IPS-15b (cell line): ENCODE measurements at regions not wholly inside any gene's neighbourhood (a gene's known extent, or its start where the extent isn't known, plus 50 kb on each side); places are given as distances from the start of the nearest gene placed in this dataset.

Experiments
- H3K27me3 ChIP-seq: one replicate; pipeline ENCODE4 v1.6.1; 2013; ENCODE audit warnings: low read length; ENCODE audit not compliant: control insufficient read depth, insufficient read depth
- H3K36me3 ChIP-seq: one replicate; pipeline ENCODE4 v1.6.1; 2013; ENCODE audit warnings: low read length; ENCODE audit not compliant: control insufficient read depth, insufficient read depth
- H3K4me1 ChIP-seq: one replicate; pipeline ENCODE4 v1.6.1; 2013; ENCODE audit warnings: mild to moderate bottlenecking, low read length; ENCODE audit not compliant: control insufficient read depth, insufficient read depth
- H3K4me3 ChIP-seq: one replicate; pipeline ENCODE4 v1.5.1; 2013; ENCODE audit warnings: low read depth, low read length
- H3K9ac ChIP-seq: one replicate; pipeline ENCODE4 v1.6.1; 2013; ENCODE audit warnings: low read depth, mild to moderate bottlenecking, low read length
- H3K9me3 ChIP-seq: one replicate; pipeline ENCODE4 v1.6.1; 2013; ENCODE audit warnings: mild to moderate bottlenecking, low read length; ENCODE audit not compliant: control insufficient read depth, insufficient read depth

GRCh38 chr9:21751998-21752397 lies 50.4 kb upstream of the MTAP start:
- Histone ChIP-seq H3K36me3 (no peaks in the 10 kb centered on the region), H3K9me3 (no peaks in the 10 kb centered on the region), H3K9ac (no peak overlapping the region), H3K27me3 (peaks cover 100% of the 10 kb centered on the region), H3K4me1 (peaks cover 5% of the 10 kb centered on the region), H3K4me3 (no peak overlapping the region)
